ENCODE measurements at regions not wholly inside any gene's neighbourhood (a gene's known extent, or its start where the extent isn't known, plus 50 kb on each side); places are given as distances from the start of the nearest gene placed in this dataset.
"Not testable (repeated sequence)": the region's sequence is repeated elsewhere in the genome, so short reads cannot be mapped to it uniquely, and the experiment has no call there.

GRCh38 chr2:37735524-37735910 is 64.1 kb upstream of the CDC42EP3 start:
- peak overlapping the region; percentile 18 for H3K9ac ChIP-seq (ENCODE audit: low read depth, low read length, poor library complexity, severe bottlenecking)
- not testable (repeated sequence) for H3K9me2 ChIP-seq (replicated peaks; ENCODE audit: low read depth, low read length); H3K36me3 ChIP-seq (ENCODE audit: insufficient read depth, low read length); H2AFZ ChIP-seq (ENCODE audit: low read length); H3K27me3 ChIP-seq (ENCODE audit: insufficient read depth, low read length, poor library complexity, severe bottlenecking); H3K79me2 ChIP-seq (ENCODE audit: insufficient read depth, low read length); H3F3A ChIP-seq (ENCODE audit: low read depth); H4K20me1 ChIP-seq (ENCODE audit: insufficient read depth, low read length, poor library complexity, severe bottlenecking); H3K9me3 ChIP-seq (ENCODE audit: insufficient read depth, low read depth, low read length)
- peak overlapping the region; percentile 51 for H3K4me2 ChIP-seq (ENCODE audit: low read depth, low read length, poor library complexity, severe bottlenecking)
- H3K4me3 ChIP-seq (ENCODE audit: low read length, poor library complexity, severe bottlenecking): peak overlapping the region; percentile 39
- H3K4me1 ChIP-seq (ENCODE audit: insufficient read depth, low read length, poor library complexity, severe bottlenecking): peaks cover 42% of the 10 kb centered on the region

- no peaks in the 10 kb centered on the region for H4K20me1 ChIP-seq (ENCODE audit: insufficient read depth, low read length, poor library complexity, severe bottlenecking)
- no peaks in the 10 kb centered on the region for H3F3A ChIP-seq (ENCODE audit: low read depth)
- no peak overlapping the region for H2AFZ ChIP-seq (ENCODE audit: low read length)
- H3K4me3 ChIP-seq (ENCODE audit: low read length, poor library complexity, severe bottlenecking): no peak overlapping the region
- no peak overlapping the region for H3K9ac ChIP-seq (ENCODE audit: low read depth, low read length, poor library complexity, severe bottlenecking)
- no peaks in the 10 kb centered on the region for H3K9me2 ChIP-seq (replicated peaks; ENCODE audit: low read depth, low read length)
- TF ChIP-seq EZH2phosphoT487 (IDR thresholded peaks at IDR 0.05; ENCODE audit: borderline replicate concordance) (no peak), CTCF (conservative IDR thresholded peaks at IDR 0.05; ENCODE audit: low read length) (no peak)
- H3K36me3 ChIP-seq (ENCODE audit: insufficient read depth, low read length): no peaks in the 10 kb centered on the region
- H3K9me3 ChIP-seq (ENCODE audit: insufficient read depth, low read depth, low read length): no peaks in the 10 kb centered on the region
- no peak overlapping the region for H3K4me2 ChIP-seq (ENCODE audit: low read depth, low read length, poor library complexity, severe bottlenecking)
- H3K27me3 ChIP-seq (ENCODE audit: insufficient read depth, low read length, poor library complexity, severe bottlenecking): no peaks in the 10 kb centered on the region
- H3K79me2 ChIP-seq (ENCODE audit: insufficient read depth, low read length): no peaks in the 10 kb centered on the region
- peaks cover 34% of the 10 kb centered on the region for H3K4me1 ChIP-seq (ENCODE audit: insufficient read depth, low read length, poor library complexity, severe bottlenecking)
These were observed 66.1 kb upstream of the CDC42EP3 start for GRCh38 chr2:37737507-37737906.

GRCh38 chr2:37738266-37738885 is 66.9 kb upstream of the CDC42EP3 start:
- Histone ChIP-seq H3K4me1 (ENCODE audit: insufficient read depth, low read length, poor library complexity, severe bottlenecking) (peaks cover 34% of the 10 kb centered on the region), H3K9ac (ENCODE audit: low read depth, low read length, poor library complexity, severe bottlenecking) (no peak overlapping the region), H3K9me2 (replicated peaks; ENCODE audit: low read depth, low read length) (no peaks in the 10 kb centered on the region), H3K27me3 (ENCODE audit: insufficient read depth, low read length, poor library complexity, severe bottlenecking) (no peaks in the 10 kb centered on the region), H3K36me3 (ENCODE audit: insufficient read depth, low read length) (no peaks in the 10 kb centered on the region), H3K4me2 (ENCODE audit: low read depth, low read length, poor library complexity, severe bottlenecking) (no peak overlapping the region), H3K9me3 (ENCODE audit: insufficient read depth, low read depth, low read length) (no peaks in the 10 kb centered on the region), H3F3A (ENCODE audit: low read depth) (no peaks in the 10 kb centered on the region), H4K20me1 (ENCODE audit: insufficient read depth, low read length, poor library complexity, severe bottlenecking) (no peaks in the 10 kb centered on the region), H3K4me3 (ENCODE audit: low read length, poor library complexity, severe bottlenecking) (no peak overlapping the region), H3K79me2 (ENCODE audit: insufficient read depth, low read length) (no peaks in the 10 kb centered on the region), H2AFZ (ENCODE audit: low read length) (no peak overlapping the region)
- TF ChIP-seq CTCF (conservative IDR thresholded peaks at IDR 0.05; ENCODE audit: low read length) (no peak), EZH2phosphoT487 (IDR thresholded peaks at IDR 0.05; ENCODE audit: borderline replicate concordance) (no peak)

GRCh38 chr2:37739153-37739552 is 67.7 kb upstream of the CDC42EP3 start:
- Histone ChIP-seq H3K9me2 (replicated peaks; ENCODE audit: low read depth, low read length) (no peaks in the 10 kb centered on the region), H3K4me3 (ENCODE audit: low read length, poor library complexity, severe bottlenecking) (no peak overlapping the region)

More at GRCh38 chr2:37739153-37739552, 67.7 kb upstream of the CDC42EP3 start:
- H3K4me1 ChIP-seq (ENCODE audit: insufficient read depth, low read length, poor library complexity, severe bottlenecking): peaks cover 29% of the 10 kb centered on the region
- TF ChIP-seq EZH2phosphoT487 (IDR thresholded peaks at IDR 0.05; ENCODE audit: borderline replicate concordance) (no peak), CTCF (conservative IDR thresholded peaks at IDR 0.05; ENCODE audit: low read length) (no peak)
- no peaks in the 10 kb centered on the region for H4K20me1 ChIP-seq (ENCODE audit: insufficient read depth, low read length, poor library complexity, severe bottlenecking)
- no peaks in the 10 kb centered on the region for H3F3A ChIP-seq (ENCODE audit: low read depth)
- H2AFZ ChIP-seq (ENCODE audit: low read length): no peak overlapping the region
- no peaks in the 10 kb centered on the region for H3K27me3 ChIP-seq (ENCODE audit: insufficient read depth, low read length, poor library complexity, severe bottlenecking)
- no peak overlapping the region for H3K4me2 ChIP-seq (ENCODE audit: low read depth, low read length, poor library complexity, severe bottlenecking)
- no peaks in the 10 kb centered on the region for H3K36me3 ChIP-seq (ENCODE audit: insufficient read depth, low read length)
- no peaks in the 10 kb centered on the region for H3K79me2 ChIP-seq (ENCODE audit: insufficient read depth, low read length)
- H3K9me3 ChIP-seq (ENCODE audit: insufficient read depth, low read depth, low read length): no peaks in the 10 kb centered on the region
- no peak overlapping the region for H3K9ac ChIP-seq (ENCODE audit: low read depth, low read length, poor library complexity, severe bottlenecking)

All from Loucy (cell line).